ACHN (cell line): ENCODE measurements at regions not wholly inside any gene's neighbourhood (a gene's known extent, or its start where the extent isn't known, plus 50 kb on each side); places are given as distances from the start of the nearest gene placed in this dataset.
A peak's percentile ranks its signal among the peaks of the same experiment; 100 is the strongest.
"Not testable (repeated sequence)": the region's sequence is repeated elsewhere in the genome, so short reads cannot be mapped to it uniquely, and the experiment has no call there.

Experiments
- DNase-seq: peaks from one replicate; pipeline ENCODE4 v3.0.0-alpha.2; 2015
- in situ Hi-C: cut with HindIII; loops from 2 replicates; pipeline ENCODE4 v1.10.0; 2017; ENCODE audit warnings: low sequenced_read_pairs, low pct_ligation_motif_present, low pct_unique_long_range_greater_than_20kb

- in situ Hi-C loops: no loop called here
- DNase-seq: no peak
Observed at GRCh38 chr7:39758234-39758970, 135.0 kb downstream of the RALA start.

DNA sequence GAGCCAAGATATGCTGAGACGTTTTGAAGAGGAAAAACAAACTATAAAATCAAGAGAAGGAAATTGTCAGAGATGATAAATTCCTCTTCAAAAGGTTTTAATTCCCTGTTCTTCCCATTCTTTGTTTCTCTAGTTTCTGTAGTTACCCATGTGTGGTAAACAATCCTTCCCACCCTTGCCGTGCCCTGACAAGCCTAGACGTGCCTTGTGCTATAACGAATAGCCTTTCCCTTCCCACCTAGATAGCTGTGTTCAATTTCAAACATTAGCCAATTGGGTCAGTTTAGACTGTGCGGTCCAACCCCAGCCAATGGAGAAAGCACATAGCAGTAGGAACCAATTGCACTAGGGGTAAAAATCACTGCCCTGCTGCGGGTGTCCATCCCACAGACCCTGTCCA lies 138.1 kb downstream of the RALA start:
- DNase-seq: no peak
- in situ Hi-C loops: no loop called here

DNA sequence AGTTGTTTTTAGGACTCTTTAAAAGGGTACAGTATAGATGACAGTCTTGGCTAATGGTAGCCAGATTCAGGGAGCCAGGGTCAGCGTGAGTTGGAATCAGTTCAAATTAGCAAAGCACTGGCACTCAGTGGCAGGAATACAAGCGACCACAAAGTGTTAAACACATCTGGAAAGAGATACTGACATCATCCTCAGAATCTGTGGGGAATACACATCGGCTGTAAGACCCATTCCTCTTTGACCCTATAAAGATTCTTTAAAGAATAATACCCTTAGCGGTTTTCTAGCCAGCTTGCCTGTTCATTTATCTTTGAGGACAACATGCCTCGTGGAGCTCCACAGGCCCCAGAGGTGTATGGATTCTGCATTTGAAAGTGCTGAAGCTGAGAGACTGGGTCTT lies 139.1 kb downstream of the RALA start:
- in situ Hi-C loops, DNase-seq: not testable (repeated sequence)

GRCh38 chr7:39762881-39763280 lies 139.5 kb downstream of the RALA start:
- in situ Hi-C loops, DNase-seq: not testable (repeated sequence)

DNA sequence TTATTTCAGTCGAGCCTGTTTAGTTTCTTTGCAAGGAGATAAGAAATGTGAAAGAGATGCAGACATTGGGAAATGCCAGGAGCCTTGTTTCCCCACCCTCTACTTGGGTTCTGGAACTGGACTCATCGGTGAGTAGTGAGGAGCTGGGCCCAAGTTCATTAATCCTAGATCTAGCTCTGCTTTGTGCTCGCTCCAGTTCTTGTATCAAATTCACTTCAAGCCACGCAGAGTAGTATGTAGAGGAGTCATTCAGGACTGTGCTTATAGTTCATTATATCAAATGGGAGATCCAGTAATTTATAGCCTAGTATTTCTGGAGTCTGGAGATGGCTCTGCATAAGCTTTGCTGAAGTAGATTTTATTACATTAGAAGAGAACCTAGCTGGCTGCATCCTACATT lies 142.5 kb downstream of the RALA start:
- in situ Hi-C loops: not testable (repeated sequence)

GRCh38 chr7:39768439-39768838 lies 145.1 kb downstream of the RALA start:
- DNase-seq, in situ Hi-C loops: not testable (repeated sequence)

More for the DNA sequence above, 142.5 kb downstream of the RALA start:
- DNase-seq: not testable (repeated sequence)

DNA sequence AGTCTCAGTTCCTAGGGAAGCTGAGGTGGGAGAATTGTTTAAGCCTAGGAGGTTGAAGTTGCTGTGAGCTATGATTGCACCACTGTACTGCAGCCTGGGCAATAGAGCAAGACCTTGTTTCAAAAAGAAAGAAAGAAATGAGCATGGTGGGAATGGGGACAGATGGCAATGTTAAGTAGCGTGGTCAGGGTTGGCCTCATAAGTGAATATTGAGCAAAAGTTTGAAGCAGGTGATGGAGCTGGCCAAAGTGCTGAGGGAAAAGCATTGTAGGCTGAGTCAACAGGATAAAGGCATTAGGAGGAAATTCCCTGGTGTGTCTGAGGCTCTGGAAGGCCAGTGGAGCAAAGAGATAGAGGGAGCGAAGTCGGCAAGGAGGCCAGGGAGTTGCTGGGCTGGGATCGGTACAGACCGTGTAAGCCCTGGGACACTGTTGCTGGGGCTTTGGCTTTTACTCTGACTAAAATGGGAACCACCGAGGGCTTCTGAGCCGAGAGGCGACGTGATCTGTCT lies 151.0 kb downstream of the RALA start:
- in situ Hi-C loops: not testable (repeated sequence)

GRCh38 chr7:39781557-39781956 lies 158.2 kb downstream of the RALA start:
- in situ Hi-C loops: not testable (repeated sequence)
- DNase-seq: peak; percentile 25

More for the DNA sequence above, 151.0 kb downstream of the RALA start:
- DNase-seq: not testable (repeated sequence)

DNA sequence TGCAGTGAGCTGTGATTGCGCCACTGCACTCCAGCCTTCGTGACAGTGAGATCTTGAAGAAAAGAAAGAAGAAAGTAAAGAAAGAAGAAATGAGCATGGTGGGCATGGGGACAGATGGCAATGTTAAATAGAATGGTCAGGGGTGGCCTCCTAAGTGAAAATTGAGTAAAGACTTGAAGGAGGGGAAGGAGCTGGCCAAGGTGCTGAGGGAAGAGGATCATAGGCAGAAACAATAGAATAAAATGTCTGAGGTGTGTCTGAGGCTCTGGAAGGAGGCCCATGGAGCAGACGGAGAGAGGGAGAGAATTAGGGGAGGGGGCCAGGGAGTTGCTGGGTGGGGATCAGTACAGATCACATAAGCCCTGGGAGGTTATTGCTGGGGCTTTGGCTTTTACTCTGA lies 163.1 kb downstream of the RALA start:
- in situ Hi-C loops, DNase-seq: not testable (repeated sequence)

DNA sequence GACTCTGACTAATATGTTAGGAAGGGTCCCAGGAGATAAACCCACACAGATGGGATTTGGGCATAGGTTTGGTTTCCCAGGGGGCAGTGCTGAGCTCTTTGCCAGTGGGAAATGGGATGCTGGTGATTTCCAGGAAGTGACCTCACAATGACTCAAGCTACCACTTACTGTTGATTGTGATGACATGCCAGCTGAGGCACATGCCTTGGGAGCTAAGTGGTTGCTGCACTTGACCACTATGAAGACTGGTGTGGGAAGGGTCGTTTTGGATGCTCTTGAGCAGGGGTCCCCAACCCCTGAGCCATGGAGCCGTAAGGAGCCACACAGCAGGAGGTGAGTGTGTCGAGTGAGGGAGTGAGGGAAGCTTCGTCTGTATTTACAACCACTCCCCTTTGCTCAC lies 159.0 kb upstream of the CDK13 start:
- in situ Hi-C loops, DNase-seq: not testable (repeated sequence)

- DNase-seq, in situ Hi-C loops: not testable (repeated sequence)
Observed at GRCh38 chr7:39791911-39792310, 158.1 kb upstream of the CDK13 start.

DNA sequence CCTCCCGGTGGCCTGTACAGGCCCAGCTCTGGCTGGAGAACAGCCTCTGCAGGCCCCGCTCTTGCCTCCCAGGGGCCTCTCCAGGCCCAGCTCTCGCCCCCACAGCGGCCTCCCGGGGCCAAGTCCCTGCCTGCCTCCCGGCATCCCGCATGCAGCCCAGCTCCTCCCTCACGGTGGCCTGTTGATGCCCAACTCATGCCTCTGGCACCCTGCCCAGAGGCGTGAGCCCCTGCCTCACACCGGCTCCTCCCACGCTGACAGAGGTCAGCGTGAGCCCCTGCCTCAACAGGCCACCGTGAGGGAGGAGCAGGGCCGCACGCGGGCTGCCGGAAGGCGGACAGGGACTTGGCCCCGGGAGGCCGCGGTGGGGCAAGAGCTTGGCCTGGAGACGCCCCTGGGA lies 157.0 kb upstream of the CDK13 start:
- DNase-seq, in situ Hi-C loops: not testable (repeated sequence)

GRCh38 chr7:39793851-39794250 lies 156.2 kb upstream of the CDK13 start:
- DNase-seq, in situ Hi-C loops: not testable (repeated sequence)

GRCh38 chr7:39796947-39797346 lies 153.1 kb upstream of the CDK13 start:
- in situ Hi-C loops, DNase-seq: not testable (repeated sequence)

- DNase-seq, in situ Hi-C loops: not testable (repeated sequence)
Observed at GRCh38 chr7:39798077-39798476, 152.0 kb upstream of the CDK13 start.

GRCh38 chr7:39808796-39809481 lies 141.1 kb upstream of the CDK13 start:
- in situ Hi-C loops: no loop called here
- no peak for DNase-seq

DNA sequence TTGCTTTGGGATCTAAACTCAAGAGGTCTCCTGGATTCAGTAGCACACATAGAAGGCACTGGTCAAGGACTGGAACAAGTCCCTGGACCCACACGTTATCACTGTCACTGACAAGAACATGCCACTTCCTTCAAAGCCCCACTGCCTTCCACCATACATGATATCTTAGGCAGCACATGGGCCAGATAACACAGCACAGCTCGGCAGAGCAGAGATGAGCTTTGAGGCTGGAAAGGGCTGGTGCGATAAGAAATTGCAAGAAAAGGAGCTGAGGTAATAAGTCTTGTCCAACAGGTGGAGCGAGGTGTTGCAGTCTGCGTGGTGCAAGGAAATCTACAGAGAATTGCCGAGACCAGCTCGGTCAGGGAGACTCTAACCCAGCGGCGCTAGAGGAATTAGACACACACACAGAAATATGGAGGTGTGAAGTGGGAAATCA lies 139.8 kb upstream of the CDK13 start:
- DNase-seq: no peak
- in situ Hi-C loops: no loop called here

- DNase-seq: no peak
- in situ Hi-C loops: no loop called here
Observed at GRCh38 chr7:39810710-39811109, 139.3 kb upstream of the CDK13 start.

- in situ Hi-C loops: no loop called here
- no peak for DNase-seq
Observed at GRCh38 chr7:39811161-39811614, 138.9 kb upstream of the CDK13 start.
